ENCODE measurements at regions not wholly inside any gene's neighbourhood (a gene's known extent, or its start where the extent isn't known, plus 50 kb on each side); places are given as distances from the start of the nearest gene placed in this dataset.

DNA sequence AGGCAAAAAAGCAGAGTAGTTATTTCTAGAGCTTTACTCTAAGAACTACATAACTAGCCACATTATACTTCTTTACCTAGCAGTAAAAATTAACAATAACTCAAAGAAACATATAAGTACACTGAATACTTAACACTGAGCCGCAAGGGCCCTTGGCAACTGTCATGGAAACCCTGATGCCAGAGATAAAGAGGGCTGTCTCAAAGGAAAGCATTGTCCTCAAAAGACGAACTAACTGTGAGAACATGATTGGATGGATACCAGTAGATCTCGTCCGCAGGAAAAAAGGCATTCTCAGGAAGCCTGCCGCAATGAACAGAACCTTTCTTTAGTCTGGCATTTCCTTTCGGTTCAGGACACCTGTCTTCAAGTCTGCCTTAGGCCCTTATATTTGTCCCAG is 379.0 kb upstream of the SLC30A5 start:
- RAD21 ChIA-PET (ENCODE audit: low non-redundant PET in 1 of 2, low total read pairs in 2 of 2, uncharacterized antibody in 2 of 2, unreplicated experiment in 2 of 2), result no interaction called here
- POLR2A ChIA-PET, result no interaction called here
- no TSS peak for BruUV-seq (replicated peaks)
- Histone ChIP-seq H2AFZ (ENCODE audit: low read depth, low read length, poor library complexity, severe bottlenecking) (no peak overlapping the region), H3K9me2 (ENCODE audit: insufficient read depth) (no peaks in the 10 kb centered on the region), H3K79me2 (ENCODE audit: insufficient read depth, low read length) (no peaks in the 10 kb centered on the region), H3K4me3 (replicated peaks in 1 of 2; ENCODE audit: low read depth in 1 of 2, low read length in 2 of 2) (no peak overlapping the region), H3K4me2 (ENCODE audit: low read length) (no peak overlapping the region), H3K9me3 (ENCODE audit: control insufficient read depth in 1 of 2, insufficient read depth in 1 of 2, low read depth in 1 of 2, low read length in 2 of 2) (no peaks in the 10 kb centered on the region), H3K27ac (ENCODE audit: low read depth, low read length) (no peak overlapping the region), H3K27me3 (ENCODE audit: insufficient read depth, low read length) (no peaks in the 10 kb centered on the region), H3K9ac (ENCODE audit: low read length) (no peak overlapping the region), H4K20me1 (ENCODE audit: insufficient read depth) (no peaks in the 10 kb centered on the region), H3K36me3 (ENCODE audit: control insufficient read depth in 1 of 2, insufficient read depth in 2 of 2, low read length in 2 of 2) (no peaks in the 10 kb centered on the region), H3K4me1 (ENCODE audit: control insufficient read depth in 1 of 2, insufficient read depth in 2 of 2, low read length in 2 of 2) (no peaks in the 10 kb centered on the region)
- CTCF ChIA-PET, result no interaction called here
- ATAC-seq (no peak), DNase-seq (ENCODE audit: low read depth, low spot score) (no peak)
- intact Hi-C loops (cut with micrococcal nuclease), result no loop called here
- TF ChIP-seq TCF7L2 (IDR thresholded peaks at IDR 0.05; ENCODE audit: borderline replicate concordance, extremely low read depth, insufficient read depth, insufficient read length), result no peak
- no peak for TF ChIP-seq EZH2 (IDR thresholded peaks at IDR 0.05)
- TF ChIP-seq ZFX (IDR thresholded peaks at IDR 0.05), result no peak

DNA sequence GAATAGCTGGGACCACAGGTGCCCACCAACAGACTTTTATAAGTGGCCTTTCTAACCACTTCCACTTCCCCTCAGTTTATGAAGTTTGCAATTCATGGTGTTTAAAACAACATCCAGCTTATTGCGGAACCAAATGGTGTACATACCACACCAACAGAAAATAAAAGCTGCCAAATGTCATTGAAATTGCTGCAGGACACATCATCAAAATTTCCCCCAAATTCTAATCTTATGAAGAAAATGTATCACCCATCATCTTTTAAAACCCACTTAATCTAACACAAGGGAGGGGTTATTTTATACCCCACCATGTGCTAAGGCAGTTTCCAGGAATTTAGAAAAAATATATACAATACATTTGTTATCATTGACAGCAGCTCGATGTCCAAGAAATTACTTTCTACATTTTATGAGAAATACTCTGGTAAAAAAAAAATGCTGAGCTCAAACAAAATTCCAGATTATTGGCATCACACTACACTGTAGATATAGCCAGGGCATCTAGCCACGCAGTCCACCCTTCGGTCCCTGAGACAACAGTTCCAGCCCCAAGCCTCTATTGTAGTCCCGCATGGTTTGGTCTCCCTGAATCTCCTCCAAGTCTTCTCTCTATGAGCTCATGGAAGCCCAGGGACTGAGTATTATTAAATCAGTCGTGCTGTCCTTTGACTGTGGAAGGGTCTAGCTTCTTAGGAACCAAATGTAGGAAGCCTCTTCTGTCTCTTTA is 372.8 kb upstream of the SLC30A5 start:
- intact Hi-C loops (cut with micrococcal nuclease), result no loop called here
- DNase-seq (ENCODE audit: low read depth, low spot score), result no peak
- Histone ChIP-seq H2AFZ (ENCODE audit: low read depth, low read length, poor library complexity, severe bottlenecking) (no peak overlapping the region), H3K36me3 (ENCODE audit: control insufficient read depth in 1 of 2, insufficient read depth in 2 of 2, low read length in 2 of 2) (no peaks in the 10 kb centered on the region), H3K9me2 (ENCODE audit: insufficient read depth) (no peaks in the 10 kb centered on the region), H3K4me3 (replicated peaks in 1 of 2; ENCODE audit: low read depth in 1 of 2, low read length in 2 of 2) (no peak overlapping the region), H3K79me2 (ENCODE audit: insufficient read depth, low read length) (no peaks in the 10 kb centered on the region), H3K9me3 (ENCODE audit: control insufficient read depth in 1 of 2, insufficient read depth in 1 of 2, low read depth in 1 of 2, low read length in 2 of 2) (no peaks in the 10 kb centered on the region), H3K4me1 (ENCODE audit: control insufficient read depth in 1 of 2, insufficient read depth in 2 of 2, low read length in 2 of 2) (no peaks in the 10 kb centered on the region), H3K4me2 (ENCODE audit: low read length) (no peak overlapping the region), H3K27ac (ENCODE audit: low read depth, low read length) (no peak overlapping the region), H3K9ac (ENCODE audit: low read length) (no peak overlapping the region), H3K27me3 (ENCODE audit: insufficient read depth, low read length) (no peaks in the 10 kb centered on the region), H4K20me1 (ENCODE audit: insufficient read depth) (no peaks in the 10 kb centered on the region)
- BruUV-seq (replicated peaks), result no TSS peak
- POLR2A ChIA-PET, result no interaction called here
- CTCF ChIA-PET, result no interaction called here
- ATAC-seq, result no peak
- RAD21 ChIA-PET (ENCODE audit: low non-redundant PET in 1 of 2, low total read pairs in 2 of 2, uncharacterized antibody in 2 of 2, unreplicated experiment in 2 of 2), result no interaction called here
- TF ChIP-seq, protein P1, sequence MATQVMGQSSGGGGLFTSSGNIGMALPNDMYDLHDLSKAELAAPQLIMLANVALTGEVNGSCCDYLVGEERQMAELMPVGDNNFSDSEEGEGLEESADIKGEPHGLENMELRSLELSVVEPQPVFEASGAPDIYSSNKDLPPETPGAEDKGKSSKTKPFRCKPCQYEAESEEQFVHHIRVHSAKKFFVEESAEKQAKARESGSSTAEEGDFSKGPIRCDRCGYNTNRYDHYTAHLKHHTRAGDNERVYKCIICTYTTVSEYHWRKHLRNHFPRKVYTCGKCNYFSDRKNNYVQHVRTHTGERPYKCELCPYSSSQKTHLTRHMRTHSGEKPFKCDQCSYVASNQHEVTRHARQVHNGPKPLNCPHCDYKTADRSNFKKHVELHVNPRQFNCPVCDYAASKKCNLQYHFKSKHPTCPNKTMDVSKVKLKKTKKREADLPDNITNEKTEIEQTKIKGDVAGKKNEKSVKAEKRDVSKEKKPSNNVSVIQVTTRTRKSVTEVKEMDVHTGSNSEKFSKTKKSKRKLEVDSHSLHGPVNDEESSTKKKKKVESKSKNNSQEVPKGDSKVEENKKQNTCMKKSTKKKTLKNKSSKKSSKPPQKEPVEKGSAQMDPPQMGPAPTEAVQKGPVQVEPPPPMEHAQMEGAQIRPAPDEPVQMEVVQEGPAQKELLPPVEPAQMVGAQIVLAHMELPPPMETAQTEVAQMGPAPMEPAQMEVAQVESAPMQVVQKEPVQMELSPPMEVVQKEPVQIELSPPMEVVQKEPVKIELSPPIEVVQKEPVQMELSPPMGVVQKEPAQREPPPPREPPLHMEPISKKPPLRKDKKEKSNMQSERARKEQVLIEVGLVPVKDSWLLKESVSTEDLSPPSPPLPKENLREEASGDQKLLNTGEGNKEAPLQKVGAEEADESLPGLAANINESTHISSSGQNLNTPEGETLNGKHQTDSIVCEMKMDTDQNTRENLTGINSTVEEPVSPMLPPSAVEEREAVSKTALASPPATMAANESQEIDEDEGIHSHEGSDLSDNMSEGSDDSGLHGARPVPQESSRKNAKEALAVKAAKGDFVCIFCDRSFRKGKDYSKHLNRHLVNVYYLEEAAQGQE (IDR thresholded peaks at IDR 0.05; ENCODE audit: low read depth), result no peak
- no peak for TF ChIP-seq JUND (IDR thresholded peaks at IDR 0.05)
- TF ChIP-seq EGR1 (IDR thresholded peaks at IDR 0.05; ENCODE audit: low read depth), result no peak
- TF ChIP-seq CBX3 (IDR thresholded peaks at IDR 0.05; ENCODE audit: low read depth), result no peak
- no peak for TF ChIP-seq TCF7L2 (IDR thresholded peaks at IDR 0.05; ENCODE audit: borderline replicate concordance, extremely low read depth, insufficient read depth, insufficient read length)
- TF ChIP-seq, protein P2, sequence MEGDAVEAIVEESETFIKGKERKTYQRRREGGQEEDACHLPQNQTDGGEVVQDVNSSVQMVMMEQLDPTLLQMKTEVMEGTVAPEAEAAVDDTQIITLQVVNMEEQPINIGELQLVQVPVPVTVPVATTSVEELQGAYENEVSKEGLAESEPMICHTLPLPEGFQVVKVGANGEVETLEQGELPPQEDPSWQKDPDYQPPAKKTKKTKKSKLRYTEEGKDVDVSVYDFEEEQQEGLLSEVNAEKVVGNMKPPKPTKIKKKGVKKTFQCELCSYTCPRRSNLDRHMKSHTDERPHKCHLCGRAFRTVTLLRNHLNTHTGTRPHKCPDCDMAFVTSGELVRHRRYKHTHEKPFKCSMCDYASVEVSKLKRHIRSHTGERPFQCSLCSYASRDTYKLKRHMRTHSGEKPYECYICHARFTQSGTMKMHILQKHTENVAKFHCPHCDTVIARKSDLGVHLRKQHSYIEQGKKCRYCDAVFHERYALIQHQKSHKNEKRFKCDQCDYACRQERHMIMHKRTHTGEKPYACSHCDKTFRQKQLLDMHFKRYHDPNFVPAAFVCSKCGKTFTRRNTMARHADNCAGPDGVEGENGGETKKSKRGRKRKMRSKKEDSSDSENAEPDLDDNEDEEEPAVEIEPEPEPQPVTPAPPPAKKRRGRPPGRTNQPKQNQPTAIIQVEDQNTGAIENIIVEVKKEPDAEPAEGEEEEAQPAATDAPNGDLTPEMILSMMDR (IDR thresholded peaks at IDR 0.05 in 2 of 3, conservative IDR thresholded peaks at IDR 0.05 in 1 of 3; ENCODE audit: borderline replicate concordance in 1 of 3, insufficient read depth in 1 of 3, low read depth in 2 of 3, low read length in 2 of 3), result no peak
- TF ChIP-seq, protein P3, sequence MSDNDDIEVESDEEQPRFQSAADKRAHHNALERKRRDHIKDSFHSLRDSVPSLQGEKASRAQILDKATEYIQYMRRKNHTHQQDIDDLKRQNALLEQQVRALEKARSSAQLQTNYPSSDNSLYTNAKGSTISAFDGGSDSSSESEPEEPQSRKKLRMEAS (IDR thresholded peaks at IDR 0.05), result no peak
- no peak for TF ChIP-seq EZH2 (IDR thresholded peaks at IDR 0.05)
- no peak for TF ChIP-seq SRF (IDR thresholded peaks at IDR 0.05; ENCODE audit: low read depth)
- TF ChIP-seq ELF1 (IDR thresholded peaks at IDR 0.05; ENCODE audit: borderline replicate concordance, low read depth), result no peak
- TF ChIP-seq, protein P4, sequence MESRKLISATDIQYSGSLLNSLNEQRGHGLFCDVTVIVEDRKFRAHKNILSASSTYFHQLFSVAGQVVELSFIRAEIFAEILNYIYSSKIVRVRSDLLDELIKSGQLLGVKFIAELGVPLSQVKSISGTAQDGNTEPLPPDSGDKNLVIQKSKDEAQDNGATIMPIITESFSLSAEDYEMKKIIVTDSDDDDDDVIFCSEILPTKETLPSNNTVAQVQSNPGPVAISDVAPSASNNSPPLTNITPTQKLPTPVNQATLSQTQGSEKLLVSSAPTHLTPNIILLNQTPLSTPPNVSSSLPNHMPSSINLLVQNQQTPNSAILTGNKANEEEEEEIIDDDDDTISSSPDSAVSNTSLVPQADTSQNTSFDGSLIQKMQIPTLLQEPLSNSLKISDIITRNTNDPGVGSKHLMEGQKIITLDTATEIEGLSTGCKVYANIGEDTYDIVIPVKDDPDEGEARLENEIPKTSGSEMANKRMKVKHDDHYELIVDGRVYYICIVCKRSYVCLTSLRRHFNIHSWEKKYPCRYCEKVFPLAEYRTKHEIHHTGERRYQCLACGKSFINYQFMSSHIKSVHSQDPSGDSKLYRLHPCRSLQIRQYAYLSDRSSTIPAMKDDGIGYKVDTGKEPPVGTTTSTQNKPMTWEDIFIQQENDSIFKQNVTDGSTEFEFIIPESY (IDR thresholded peaks at IDR 0.05; ENCODE audit: extremely low read depth, insufficient replicate concordance, low read length), result no peak

All from HCT116 (cell line).